GM19035 (cell line): ENCODE measurements at regions not wholly inside any gene's neighbourhood (a gene's known extent, or its start where the extent isn't known, plus 50 kb on each side); places are given as distances from the start of the nearest gene placed in this dataset.

Source experiments
- ATAC-seq: cut with Tn5 transposase; IDR thresholded peaks from one replicate; pipeline ENCODE4 v1.9.1; 2021; ENCODE audit not compliant: unreplicated experiment

DNA sequence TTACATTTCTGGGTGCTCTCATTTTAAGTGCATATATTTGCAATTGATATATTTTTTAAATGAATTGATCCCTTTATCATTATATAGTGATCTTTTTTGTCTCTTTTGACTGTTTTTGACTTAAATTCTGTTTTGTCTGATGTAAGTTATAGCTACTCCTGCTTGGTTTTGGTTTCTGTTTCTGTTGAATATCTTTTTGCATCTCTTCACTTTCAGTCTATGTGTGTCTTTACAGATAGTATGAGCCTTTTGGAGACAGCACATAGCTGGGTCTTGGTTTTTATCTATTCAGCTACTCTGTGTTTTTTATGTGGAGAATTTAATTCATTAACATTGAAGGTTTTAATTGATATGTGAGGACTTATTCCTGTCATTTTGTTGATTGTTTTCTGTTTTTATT lies 311.3 kb downstream of the SPATA31D1 start:
- peak; percentile 80 for ATAC-seq

DNA sequence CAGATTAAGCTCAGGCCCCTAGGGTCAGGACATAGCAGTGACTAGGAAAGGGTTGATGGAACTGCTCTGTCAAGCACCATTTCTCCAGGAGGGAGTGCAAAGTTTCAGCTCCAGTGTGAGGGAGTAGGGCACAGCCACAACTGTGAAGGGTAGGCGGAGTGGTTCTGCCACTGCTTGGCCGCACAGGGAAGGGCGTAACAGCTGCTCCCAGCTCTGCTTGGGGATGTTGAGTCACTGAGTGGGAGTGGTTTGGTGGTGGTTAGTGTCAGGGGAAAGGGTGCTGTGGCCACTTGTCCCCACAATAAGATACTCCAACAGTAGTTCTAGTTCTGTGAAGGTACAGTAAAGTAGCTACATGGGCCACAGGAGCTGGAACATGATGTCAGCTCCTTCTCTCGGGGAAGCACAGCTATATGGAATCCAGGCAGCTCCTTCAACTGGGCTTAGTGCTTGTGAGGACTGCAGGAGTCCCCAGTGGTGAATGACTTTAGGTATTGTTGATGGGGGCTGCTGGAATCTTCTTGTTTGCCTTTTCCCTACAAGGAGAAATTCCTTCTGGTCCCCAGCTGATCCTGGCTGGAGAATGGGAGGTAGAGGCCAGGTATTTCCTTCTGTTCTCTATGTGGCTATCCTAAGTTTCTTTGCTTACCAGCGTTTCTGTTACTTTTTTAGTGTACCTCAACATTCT lies 314.5 kb downstream of the SPATA31D1 start:
- ATAC-seq: no peak

DNA sequence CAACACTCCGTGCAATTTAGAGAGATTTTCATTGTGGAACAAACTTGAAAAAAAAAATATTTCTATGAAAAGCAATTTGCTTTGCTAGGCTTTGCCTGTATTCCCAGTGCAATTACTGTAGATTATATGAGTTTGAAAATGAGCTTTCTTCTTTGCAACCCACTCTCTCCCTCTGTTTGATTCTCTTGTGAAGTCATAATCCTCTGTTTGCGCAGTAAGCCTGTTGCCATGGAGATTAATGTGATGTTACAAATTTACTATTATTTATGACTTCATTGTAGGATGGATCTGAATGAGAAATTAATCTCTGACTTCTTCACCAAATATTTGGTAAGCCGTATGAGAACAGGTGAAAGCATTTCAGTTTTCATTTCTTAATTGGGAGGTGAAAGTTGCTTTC lies 320.3 kb downstream of the SPATA31D1 start:
- no peak for ATAC-seq

DNA sequence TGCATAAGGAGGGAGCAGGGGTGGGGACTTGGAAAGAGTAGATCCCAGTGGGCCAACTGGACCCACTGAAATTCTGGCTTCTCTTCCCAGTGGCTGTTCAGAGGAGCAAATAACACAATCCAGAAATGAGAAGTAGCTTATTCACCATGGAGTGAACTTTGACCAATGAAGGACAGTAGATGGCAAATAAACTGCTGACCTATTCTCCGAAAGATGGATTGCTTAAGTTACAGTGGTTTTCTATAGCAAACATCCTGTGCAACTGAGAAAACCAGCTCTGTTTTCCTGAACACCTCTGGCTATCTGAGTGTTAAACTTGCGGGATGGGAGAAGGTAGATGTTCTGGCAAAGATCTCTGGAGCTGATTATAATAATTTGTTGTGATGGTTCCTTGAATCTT lies 325.1 kb downstream of the SPATA31D1 start:
- ATAC-seq: no peak

DNA sequence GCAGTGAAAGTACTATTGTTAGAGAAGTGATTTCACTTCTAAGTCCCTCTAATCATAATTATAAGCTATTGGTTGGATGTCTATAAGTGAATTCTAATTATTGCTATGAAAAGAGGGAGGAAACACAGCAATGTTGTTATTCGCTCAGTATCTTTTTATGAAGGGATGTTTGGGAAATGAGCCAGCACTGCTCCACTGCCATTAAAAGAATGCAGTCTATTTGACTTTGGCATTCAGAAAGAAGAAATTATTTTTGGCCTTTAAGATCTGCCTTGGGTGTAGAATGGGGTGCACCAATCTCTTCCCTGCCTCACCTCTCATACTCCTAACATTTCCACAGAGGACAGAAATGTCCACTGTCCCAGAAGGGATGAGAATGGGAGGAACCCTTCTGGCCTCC lies 332.0 kb downstream of the SPATA31D1 start:
- ATAC-seq: no peak

DNA sequence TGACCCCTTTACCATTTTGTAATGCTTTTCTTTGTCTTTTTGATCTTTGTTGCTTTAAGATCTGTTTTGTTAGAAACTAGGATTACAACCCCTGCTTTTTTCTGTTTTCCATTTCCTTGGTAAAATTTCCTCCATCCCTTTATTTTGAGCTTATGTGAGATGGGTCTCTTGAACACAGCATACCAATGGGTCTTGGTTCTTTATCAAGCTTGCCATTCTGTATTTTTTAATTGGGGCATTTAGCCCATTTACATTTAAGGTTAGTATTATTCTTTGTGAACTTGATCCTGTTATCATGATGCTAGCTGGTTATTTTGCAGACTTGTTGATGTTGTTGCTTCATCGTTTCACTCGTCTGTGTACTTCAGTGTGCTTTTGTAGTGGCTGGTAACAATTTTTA lies 337.3 kb downstream of the SPATA31D1 start:
- ATAC-seq: no peak

DNA sequence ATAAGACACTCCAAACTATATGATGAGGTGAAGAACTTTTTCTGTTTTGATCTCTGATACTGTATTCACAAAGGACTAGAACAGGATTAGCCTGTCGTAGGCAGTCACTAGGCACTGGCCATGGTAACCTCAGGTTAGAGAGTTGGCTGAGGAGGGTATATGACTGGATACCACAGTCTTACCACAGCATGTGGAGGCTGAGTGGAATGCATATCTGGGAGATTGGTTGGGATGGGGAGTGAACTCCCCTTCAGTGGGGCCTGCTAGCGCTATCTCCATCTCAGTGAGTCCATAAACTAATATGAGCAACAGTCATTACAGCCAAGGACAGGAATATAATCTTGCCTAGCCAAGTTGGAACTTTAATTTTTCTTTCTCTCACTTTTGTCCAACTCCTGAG lies 339.1 kb downstream of the SPATA31D1 start:
- ATAC-seq: no peak

DNA sequence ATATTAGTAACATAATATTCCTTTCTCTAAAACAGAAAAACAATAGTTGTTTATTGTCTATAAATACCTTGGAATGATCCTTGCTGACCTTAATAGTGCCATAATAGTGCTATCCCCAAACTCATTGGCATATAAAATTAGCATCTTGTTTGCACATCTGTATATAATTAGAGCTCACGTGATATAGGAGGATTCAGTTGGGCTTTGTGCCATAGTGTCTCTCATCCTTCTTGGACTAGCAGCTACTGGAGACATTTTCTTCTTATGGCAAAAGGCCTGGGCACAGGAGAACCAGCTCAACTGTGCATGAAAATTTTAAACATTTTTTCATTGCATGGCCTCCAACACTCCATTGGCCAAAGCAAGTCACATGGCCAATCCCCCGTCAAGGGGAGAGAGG lies 342.5 kb downstream of the SPATA31D1 start:
- ATAC-seq: no peak

DNA sequence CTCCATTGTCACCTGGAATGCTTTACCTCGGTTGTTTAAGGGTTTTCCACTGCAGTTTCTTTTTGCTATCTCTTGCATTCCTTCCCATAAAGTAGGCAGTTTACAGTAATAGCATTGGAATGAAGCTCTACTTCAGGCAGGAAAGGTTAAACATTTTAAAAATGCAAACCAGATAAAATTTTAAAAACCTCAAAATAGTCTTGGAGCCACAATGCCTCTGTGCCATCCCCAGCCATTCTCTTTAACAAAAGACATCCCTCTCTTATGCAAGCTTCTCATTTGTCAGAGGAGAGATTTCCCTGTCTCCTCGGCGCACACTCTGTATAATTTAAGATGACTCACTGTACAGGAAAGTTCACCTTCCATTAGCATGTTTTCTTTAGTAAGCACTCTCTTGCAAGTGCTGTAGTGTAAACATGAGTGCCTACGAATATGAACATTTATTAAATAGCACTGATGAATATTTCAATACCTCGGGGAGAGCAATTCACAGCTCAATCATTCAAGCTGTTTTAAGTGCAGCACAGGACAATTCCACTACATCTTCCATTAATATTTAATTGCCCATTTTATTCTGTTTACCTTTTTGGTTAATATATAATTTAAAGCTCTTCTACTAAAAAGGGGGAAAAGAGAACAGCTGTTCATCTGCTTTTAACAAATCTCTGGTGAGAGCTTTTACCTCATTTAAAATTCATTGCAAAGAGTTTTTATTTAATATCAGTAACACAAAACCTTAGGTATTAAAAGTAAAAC lies 343.6 kb downstream of the SPATA31D1 start:
- no peak for ATAC-seq

DNA sequence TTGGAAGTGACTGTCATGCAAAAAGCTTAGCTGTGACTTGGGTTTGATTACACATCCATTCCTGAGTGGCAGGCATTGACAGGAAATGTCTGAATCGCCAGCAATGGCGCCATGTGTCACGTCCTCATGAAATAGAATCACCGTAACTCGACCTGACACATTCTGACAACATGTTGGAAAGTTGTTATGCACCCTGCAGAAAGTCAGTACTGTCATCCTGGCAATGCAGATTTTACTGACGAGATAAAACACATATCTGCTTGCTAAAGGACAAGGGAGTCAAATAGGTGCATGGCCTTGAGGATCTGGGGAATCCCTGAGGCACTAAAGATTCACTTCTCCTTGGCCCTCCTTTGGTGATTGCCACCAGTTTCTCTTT lies 344.2 kb downstream of the SPATA31D1 start:
- ATAC-seq: no peak

DNA sequence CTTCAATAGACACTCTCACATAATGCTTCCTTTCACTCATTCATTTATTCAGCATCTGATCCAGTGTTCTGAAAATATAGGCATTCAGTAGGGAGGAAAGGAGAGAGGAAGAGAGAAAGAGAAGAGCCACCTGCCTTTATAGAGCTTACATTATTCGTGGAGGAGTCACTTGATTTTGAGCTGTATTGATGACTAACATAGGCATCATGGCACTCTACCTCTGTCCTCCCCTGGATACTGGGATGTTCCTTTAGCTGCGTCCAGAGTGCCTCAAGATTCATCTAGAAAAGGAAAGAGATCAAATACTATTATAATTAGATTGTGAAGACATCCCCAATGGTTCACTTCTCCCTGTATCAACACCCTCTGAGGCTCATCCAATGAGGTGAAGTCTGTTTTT lies 345.1 kb downstream of the SPATA31D1 start:
- no peak for ATAC-seq

DNA sequence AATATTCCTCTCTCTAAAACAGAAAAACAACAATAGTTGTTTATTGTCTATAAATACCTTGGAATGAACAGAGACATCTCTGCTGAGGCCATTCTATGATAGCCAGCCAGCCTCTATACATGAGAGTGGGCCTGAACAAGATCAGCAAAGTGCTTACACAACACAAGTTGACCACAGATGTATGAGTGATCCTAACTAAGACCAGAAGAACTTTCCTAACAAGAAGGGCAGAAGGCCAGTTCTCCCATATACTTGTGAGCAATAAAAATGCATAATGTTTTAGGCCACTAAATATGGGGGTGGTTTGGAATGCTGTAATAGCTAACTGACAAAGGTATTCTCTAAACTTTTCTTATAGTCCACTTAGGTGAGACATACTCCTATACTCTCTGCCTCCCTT lies 345.7 kb downstream of the SPATA31D1 start:
- no peak for ATAC-seq

DNA sequence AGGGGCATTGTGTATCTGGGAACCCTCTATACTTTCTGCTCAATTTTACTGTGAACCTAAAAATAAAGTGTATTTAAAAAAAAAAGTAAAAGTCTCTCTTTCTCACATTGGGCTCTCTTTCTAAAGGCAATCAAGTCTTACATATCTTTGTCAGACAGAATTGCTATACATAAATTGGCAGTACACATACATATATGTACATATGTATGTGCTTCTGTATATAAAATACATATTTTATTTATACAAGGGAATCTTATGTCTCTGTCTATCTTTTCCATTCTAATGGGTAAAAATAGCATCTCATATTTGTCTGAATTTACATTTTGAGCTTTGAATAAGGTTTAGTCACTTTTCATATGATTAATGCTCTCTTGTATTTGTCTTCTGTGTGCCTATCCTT lies 348.8 kb downstream of the SPATA31D1 start:
- ATAC-seq: no peak

DNA sequence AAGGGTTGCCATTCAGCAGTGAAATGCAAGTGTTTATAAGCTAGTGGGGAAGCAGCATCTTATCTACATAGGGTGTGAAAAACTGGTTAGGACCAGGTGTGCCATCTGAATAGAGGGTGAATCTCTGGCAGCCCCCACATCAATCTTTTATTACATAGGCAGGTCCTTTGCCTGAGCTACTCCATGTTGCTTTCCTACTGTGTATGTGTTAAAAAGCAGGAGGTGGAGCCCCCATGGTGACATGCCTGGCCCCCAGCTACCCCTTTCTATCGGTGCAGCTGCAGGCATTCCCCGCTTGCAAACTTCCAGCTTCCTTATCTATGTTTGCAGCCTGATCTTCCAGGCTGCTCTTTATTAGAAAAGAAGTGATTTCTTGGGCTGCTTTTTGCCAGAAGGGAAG lies 353.5 kb downstream of the SPATA31D1 start:
- ATAC-seq: no peak

DNA sequence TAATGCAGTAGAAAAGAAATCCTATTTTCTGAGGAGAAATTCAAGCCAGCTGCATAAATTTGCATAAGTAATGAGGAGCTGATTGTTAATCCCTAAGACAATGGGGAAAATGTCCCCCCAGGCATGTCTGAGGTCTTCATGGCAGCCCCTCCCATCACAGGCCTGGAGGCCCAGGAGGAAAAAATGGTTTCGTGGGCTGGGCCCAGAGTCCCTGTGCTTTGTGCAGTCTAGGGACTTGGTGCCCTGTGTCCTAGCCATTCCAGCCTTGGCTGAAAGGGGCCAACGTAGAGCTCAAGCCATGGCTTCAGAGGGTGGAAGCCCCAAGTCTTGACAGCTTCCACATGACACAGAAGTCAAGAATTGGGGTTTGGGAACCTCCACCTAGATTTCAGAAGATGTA lies 357.5 kb downstream of the SPATA31D1 start:
- ATAC-seq: no peak

DNA sequence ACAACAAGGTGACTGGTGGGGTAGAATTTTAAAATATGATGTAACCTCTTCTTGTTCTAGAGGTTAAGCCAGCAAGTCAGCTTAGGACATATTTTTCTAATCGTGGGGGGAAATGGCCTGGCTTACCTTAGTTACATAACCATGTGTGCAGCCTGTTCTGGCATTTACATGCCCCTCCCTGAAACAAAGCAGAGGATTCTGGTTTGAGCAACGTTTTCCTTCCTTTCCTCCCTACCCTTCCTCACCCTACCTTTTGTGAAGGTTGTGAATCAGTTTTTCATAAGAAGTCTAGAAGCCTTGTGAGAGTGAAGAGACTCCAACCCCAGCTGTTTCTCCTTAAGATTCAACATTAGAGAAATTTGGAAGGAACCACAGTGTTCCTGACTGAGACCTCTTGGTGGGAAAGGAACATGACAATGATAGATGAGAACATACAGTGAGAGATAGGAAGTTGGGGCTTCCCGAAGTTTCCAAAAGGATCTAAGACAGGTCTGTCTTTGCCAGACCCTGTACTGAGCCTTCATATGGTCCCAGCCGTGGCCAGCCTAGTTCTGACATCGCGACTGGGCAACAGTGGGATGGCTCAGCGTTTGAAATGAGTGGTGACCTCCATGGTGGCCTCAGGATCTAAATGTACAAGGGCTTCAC lies 365.2 kb downstream of the SPATA31D1 start:
- ATAC-seq: no peak

DNA sequence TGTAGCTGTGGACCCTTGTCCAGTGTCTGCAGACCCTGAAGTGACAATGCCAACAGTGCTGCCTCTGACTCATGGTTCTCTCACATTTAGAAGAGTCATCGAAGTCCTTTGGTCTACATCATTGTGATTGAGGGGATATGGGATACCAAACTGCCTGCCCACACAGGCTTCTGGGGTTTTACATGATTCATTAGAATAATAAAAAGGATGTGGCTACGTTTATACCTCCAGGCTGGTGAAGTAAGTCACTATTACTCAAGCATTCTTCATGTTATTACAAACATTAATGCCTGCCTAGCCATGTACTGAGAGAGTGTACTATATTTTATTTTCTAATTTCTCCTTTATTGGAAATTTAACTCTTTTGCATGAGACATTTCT lies 365.7 kb downstream of the SPATA31D1 start:
- no peak for ATAC-seq

DNA sequence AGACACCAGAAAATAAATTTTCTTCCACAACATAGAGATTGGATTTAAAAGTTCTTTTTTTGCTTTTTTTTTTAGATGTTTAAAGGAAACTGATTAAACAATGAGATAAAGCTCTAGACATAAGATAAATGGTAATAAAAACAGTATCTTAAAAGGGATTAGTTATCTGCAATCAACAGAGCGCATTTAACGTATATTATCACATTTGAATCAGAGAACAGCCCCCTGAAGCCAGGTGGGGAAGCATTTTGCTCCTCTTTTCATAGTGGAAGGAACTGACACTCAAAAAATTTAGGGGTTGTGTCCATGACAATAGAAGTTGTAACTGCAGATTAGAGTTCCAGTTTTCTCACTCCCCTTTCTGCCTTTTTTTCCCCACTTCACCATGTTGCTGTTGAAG lies 367.6 kb downstream of the SPATA31D1 start:
- no peak for ATAC-seq

DNA sequence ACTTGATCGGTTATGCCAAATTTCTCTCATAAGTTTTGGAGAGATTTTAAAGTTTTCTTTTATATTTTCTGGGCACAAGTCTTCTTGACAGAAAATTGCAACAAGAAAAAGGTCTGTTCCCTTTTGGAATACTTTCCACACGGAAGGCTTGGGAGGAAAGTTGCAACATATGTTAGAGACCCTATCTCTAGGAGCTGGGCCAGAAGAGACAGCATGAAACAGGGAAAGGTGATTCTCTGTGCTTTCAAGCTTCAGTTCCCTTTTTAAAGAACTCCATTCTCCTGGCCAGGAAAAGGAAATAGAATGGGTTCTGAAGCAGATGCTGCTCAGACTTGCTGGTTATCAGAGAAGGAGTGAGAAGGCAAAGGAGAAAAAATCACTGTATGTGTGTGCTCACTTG lies 368.3 kb downstream of the SPATA31D1 start:
- ATAC-seq: no peak

DNA sequence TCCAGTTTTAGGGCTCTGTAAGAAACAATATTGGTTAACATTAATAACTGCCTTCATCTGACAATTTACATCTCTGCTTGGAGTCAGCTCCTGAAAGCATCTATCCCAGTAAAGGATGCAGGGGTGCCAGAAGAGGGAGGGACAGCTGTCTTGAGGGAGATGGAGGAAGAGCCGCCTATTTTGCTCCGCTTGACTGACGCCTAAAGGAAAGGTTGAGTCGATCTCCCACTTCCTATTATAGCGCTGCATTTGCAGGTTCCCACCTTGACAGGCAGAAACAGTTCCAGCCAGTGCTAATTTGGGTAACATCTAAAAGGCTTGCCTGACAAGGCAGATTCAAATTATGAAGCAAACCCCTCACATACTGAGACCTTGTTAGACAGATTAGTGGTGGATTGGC lies 374.6 kb downstream of the SPATA31D1 start:
- no peak for ATAC-seq

DNA sequence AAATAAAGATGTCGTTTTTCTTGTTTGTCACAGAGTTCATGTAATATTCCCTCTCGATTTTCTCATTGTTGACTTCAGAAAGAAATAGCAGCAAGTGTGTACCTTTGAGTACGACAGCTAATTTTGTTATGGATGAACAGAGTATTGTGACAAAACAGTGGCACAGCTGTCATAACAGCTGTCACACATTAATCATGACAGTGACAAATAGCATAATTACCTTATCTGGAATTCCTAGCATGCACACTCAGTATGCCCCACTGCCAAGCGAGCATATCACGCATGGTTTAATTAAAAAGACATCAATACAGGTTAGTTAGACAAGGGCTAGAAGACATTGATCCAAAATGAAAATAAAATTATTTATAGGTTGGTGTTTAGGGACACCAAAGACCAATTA lies 375.1 kb downstream of the SPATA31D1 start:
- no peak for ATAC-seq

DNA sequence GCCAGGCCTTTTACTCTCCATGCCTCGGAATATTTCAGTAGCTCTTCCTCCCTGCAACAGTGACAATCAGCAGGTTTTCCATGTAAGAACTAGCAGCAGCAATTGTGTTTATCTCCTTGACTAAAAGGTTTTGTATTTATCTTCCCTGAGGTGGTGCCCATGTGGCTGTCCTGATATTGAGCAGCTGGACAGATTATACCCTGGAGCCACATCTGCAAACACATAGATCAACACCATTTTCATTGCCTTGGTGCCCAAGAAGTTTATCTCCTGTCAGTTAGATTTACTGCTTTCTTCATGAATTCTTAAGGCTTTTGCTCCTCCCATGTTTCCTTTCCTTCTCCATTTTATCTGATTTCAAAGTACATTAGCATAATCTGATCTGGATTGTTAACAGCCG lies 378.4 kb downstream of the SPATA31D1 start:
- ATAC-seq: no peak
